Limb (tissue), 2 donors: ENCODE measurements at regions not wholly inside any gene's neighbourhood (a gene's known extent, or its start where the extent isn't known, plus 50 kb on each side); places are given as distances from the start of the nearest gene placed in this dataset.
"Not testable (repeated sequence)": the region's sequence is repeated elsewhere in the genome, so short reads cannot be mapped to it uniquely, and the experiment has no call there.

ENCODE experiments used
- DNase-seq, 2 donors: peaks; one replicate each; pipeline ENCODE4 v3.0.0-alpha.2; 2016; ENCODE audit errors: extremely low spot score in 2 of 2

GRCh38 chr11:67776852-67777520, 102.6 kb upstream of the ALDH3B2 start:
- no peak for DNase-seq

- DNase-seq, result not testable (repeated sequence)
Observed at GRCh38 chr11:67774175-67774574, 99.8 kb upstream of the ALDH3B2 start.

GRCh38 chr11:67768001-67768730, 93.7 kb upstream of the ALDH3B2 start:
- DNase-seq, result not testable (repeated sequence)

GRCh38 chr11:67761211-67761610, 86.8 kb upstream of the ALDH3B2 start:
- DNase-seq, result not testable (repeated sequence)

GRCh38 chr11:67759321-67759720, 84.9 kb upstream of the ALDH3B2 start:
- not testable (repeated sequence) for DNase-seq

- not testable (repeated sequence) for DNase-seq
Observed at GRCh38 chr11:67758467-67758866, 84.0 kb upstream of the ALDH3B2 start.

- DNase-seq, result not testable (repeated sequence)
Observed at GRCh38 chr11:67758009-67758408, 83.6 kb upstream of the ALDH3B2 start.

- DNase-seq, result not testable (repeated sequence)
Observed at GRCh38 chr11:67753820-67754219, 79.4 kb upstream of the ALDH3B2 start.

GRCh38 chr11:67745181-67745726, 70.8 kb upstream of the ALDH3B2 start:
- DNase-seq, result no peak

GRCh38 chr11:67744231-67744630, 69.8 kb upstream of the ALDH3B2 start:
- DNase-seq, result not testable (repeated sequence)

- DNase-seq, result not testable (repeated sequence)
Observed at GRCh38 chr11:67738231-67738630, 63.8 kb upstream of the ALDH3B2 start.

GRCh38 chr11:67737562-67738080, 63.2 kb upstream of the ALDH3B2 start:
- not testable (repeated sequence) for DNase-seq

GRCh38 chr11:67732045-67732787, 57.8 kb upstream of the ALDH3B2 start:
- DNase-seq, result peak in 1 of 2 donors; percentile 33

- no peak for DNase-seq
Observed at GRCh38 chr11:67731583-67731982, 57.2 kb upstream of the ALDH3B2 start.

- DNase-seq, result not testable (repeated sequence)
Observed at GRCh38 chr11:67728163-67728571, 53.7 kb upstream of the ALDH3B2 start.

GRCh38 chr11:67727066-67728040, 52.9 kb upstream of the ALDH3B2 start:
- not testable (repeated sequence) for DNase-seq
